GM23338 (cell line): ENCODE measurements at regions not wholly inside any gene's neighbourhood (a gene's known extent, or its start where the extent isn't known, plus 50 kb on each side); places are given as distances from the start of the nearest gene placed in this dataset.

Source experiments
- ATAC-seq: fragments of 200-7000 bp; cut with Tn5 transposase; 3 replicates; pipeline ENCODE4 v1.9.1; 2020
- DNase-seq: peaks from one replicate; pipeline ENCODE4 v3.0.0-alpha.2; 2015; ENCODE audit warnings: low spot score
- H2AFZ ChIP-seq: fragments of 200-600 bp; sonication (generic); 2 replicates; pipeline ENCODE4 v1.8.0; 2016; ENCODE audit warnings: antibody characterized with exemption, mild to moderate bottlenecking, moderate library complexity
- H3F3A ChIP-seq: fragments of 200-600 bp; sonication (generic); replicated peaks from 2 replicates; pipeline ENCODE4 v1.8.0; 2017; ENCODE audit warnings: antibody characterized with exemption, mixed run types, low read depth
- H3K27ac ChIP-seq: fragments of 200-600 bp; sonication (generic); 2 replicates; pipeline ENCODE4 v1.6.1; 2016; ENCODE audit warnings: low read depth
- H3K27me3 ChIP-seq: fragments of 200-600 bp; sonication (generic); 2 replicates; pipeline ENCODE4 v1.8.0; 2016; ENCODE audit warnings: mild to moderate bottlenecking, mixed run types, moderate library complexity; ENCODE audit not compliant: insufficient read depth
- H3K36me3 ChIP-seq: fragments of 200-600 bp; sonication (generic); 2 replicates; pipeline ENCODE4 v1.8.0; 2016; ENCODE audit warnings: mild to moderate bottlenecking; ENCODE audit not compliant: insufficient read depth
- H3K4me1 ChIP-seq: fragments of 200-600 bp; sonication (generic); 2 replicates; pipeline ENCODE4 v1.8.0; 2016; ENCODE audit warnings: mild to moderate bottlenecking, moderate library complexity; ENCODE audit not compliant: insufficient read depth
- H3K4me2 ChIP-seq: fragments of 200-600 bp; sonication (generic); 2 replicates; pipeline ENCODE4 v1.7.1; 2017; ENCODE audit warnings: mixed run types
- H3K4me3 ChIP-seq: fragments of 200-600 bp; sonication (generic); 2 replicates; pipeline ENCODE4 v1.6.1; 2016; ENCODE audit warnings: mixed run types
- H3K79me2 ChIP-seq: fragments of 200-600 bp; sonication (generic); replicated peaks from 2 replicates; pipeline ENCODE4 v1.8.0; 2017; ENCODE audit warnings: mild to moderate bottlenecking; ENCODE audit not compliant: insufficient read depth
- H3K9me2 ChIP-seq: fragments of 200-600 bp; sonication (generic); 2 replicates; pipeline ENCODE4 v1.8.0; 2017; ENCODE audit not compliant: insufficient read depth
- H4K20me1 ChIP-seq: fragments of 200-600 bp; sonication (generic); replicated peaks from 2 replicates; pipeline ENCODE4 v1.8.0; 2017; ENCODE audit warnings: mild to moderate bottlenecking; ENCODE audit not compliant: insufficient read depth
- H3K27ac Mint-ChIP-seq: 2 replicates; pipeline ENCODE4 v1.8.0; 2020; ENCODE audit warnings: inconsistent platforms, mild to moderate bottlenecking, moderate library complexity, mixed read lengths
- H3K27me3 Mint-ChIP-seq: 3 replicates; pipeline ENCODE4 v1.8.0; 2022; ENCODE audit warnings: low read depth, mild to moderate bottlenecking, moderate library complexity, mixed read lengths, inconsistent platforms; ENCODE audit not compliant: insufficient read depth, poor library complexity
- H3K36me3 Mint-ChIP-seq: 3 replicates; pipeline ENCODE4 v1.8.0; 2021; ENCODE audit warnings: low read depth, mild to moderate bottlenecking, inconsistent platforms, moderate library complexity, mixed read lengths
- H3K4me1 Mint-ChIP-seq: 3 replicates; pipeline ENCODE4 v1.8.0; 2020; ENCODE audit warnings: mild to moderate bottlenecking, inconsistent platforms, mixed read lengths
- H3K4me3 Mint-ChIP-seq: 3 replicates; pipeline ENCODE4 v1.8.0; 2021; ENCODE audit warnings: moderate library complexity, mild to moderate bottlenecking, inconsistent platforms, mixed read lengths
- H3K9me3 Mint-ChIP-seq: 3 replicates; pipeline ENCODE4 v1.8.0; 2020; ENCODE audit warnings: moderate library complexity, mild to moderate bottlenecking, inconsistent platforms, mixed read lengths
- CREB1 ChIP-seq: fragments of 250-450 bp; sonication (Bioruptor Pico); IDR thresholded peaks from 2 replicates; pipeline ENCODE4 v1.5.0; 2020; ENCODE audit warnings: low read depth, mild to moderate bottlenecking, moderate library complexity
- ETS1 ChIP-seq: IDR thresholded peaks from 2 replicates; pipeline ENCODE4 v1.6.1; 2016; ENCODE audit warnings: antibody characterized with exemption
- EZH2 ChIP-seq: fragments of 200-600 bp; sonication (generic); IDR thresholded peaks from one replicate; pipeline ENCODE4 v1.8.0; 2017; ENCODE audit warnings: antibody characterized with exemption, mild to moderate bottlenecking, low read depth; ENCODE audit not compliant: unreplicated experiment
- JUNB ChIP-seq: IDR thresholded peaks from one replicate; pipeline ENCODE4 v1.6.1; 2016; ENCODE audit warnings: antibody characterized with exemption; ENCODE audit not compliant: unreplicated experiment
- NANOG ChIP-seq: IDR thresholded peaks from 2 replicates; pipeline ENCODE4 v1.6.1; 2016; ENCODE audit warnings: antibody characterized with exemption, borderline replicate concordance
- POLR2AphosphoS5 ChIP-seq: IDR thresholded peaks from 2 replicates; pipeline ENCODE4 v1.6.1; 2016; ENCODE audit warnings: antibody characterized with exemption, low read depth
- REST ChIP-seq: IDR thresholded peaks from one replicate; pipeline ENCODE4 v1.6.1; 2018; ENCODE audit warnings: antibody characterized with exemption; ENCODE audit not compliant: unreplicated experiment
- STAT1 ChIP-seq: IDR thresholded peaks from one replicate; pipeline ENCODE4 v1.6.1; 2016; ENCODE audit warnings: antibody characterized with exemption; ENCODE audit not compliant: unreplicated experiment
- ZNF331 ChIP-seq: fragments of 250-450 bp; sonication (Bioruptor Pico); IDR thresholded peaks from 2 replicates; pipeline ENCODE4 v1.5.0; 2020; ENCODE audit warnings: low read depth, mild to moderate bottlenecking, moderate library complexity
- TF ChIP-seq, protein P1 (sequence below), 2 experiments: fragments of 200-600 bp in 1 of 2; sonication (generic) in 1 of 2; conservative IDR thresholded peaks; 2 replicates each; pipeline versions ENCODE4 v1.5.1 to v1.6.1; 2016 to 2017; ENCODE audit warnings: antibody characterized with exemption in 2 of 2, low read depth in 2 of 2, mild to moderate bottlenecking in 2 of 2, moderate library complexity in 1 of 2

GRCh38 chr5:6235726-6236125 is 142.6 kb downstream of the MED10 start (continued):
- TF ChIP-seq REST (no peak), ZNF331 (CRISPR knock-in tag) (no peak), POLR2AphosphoS5 (no peak), STAT1 (no peak), EZH2 (no peak), CREB1 (CRISPR knock-in tag) (no peak), ETS1 (no peak)

DNA sequence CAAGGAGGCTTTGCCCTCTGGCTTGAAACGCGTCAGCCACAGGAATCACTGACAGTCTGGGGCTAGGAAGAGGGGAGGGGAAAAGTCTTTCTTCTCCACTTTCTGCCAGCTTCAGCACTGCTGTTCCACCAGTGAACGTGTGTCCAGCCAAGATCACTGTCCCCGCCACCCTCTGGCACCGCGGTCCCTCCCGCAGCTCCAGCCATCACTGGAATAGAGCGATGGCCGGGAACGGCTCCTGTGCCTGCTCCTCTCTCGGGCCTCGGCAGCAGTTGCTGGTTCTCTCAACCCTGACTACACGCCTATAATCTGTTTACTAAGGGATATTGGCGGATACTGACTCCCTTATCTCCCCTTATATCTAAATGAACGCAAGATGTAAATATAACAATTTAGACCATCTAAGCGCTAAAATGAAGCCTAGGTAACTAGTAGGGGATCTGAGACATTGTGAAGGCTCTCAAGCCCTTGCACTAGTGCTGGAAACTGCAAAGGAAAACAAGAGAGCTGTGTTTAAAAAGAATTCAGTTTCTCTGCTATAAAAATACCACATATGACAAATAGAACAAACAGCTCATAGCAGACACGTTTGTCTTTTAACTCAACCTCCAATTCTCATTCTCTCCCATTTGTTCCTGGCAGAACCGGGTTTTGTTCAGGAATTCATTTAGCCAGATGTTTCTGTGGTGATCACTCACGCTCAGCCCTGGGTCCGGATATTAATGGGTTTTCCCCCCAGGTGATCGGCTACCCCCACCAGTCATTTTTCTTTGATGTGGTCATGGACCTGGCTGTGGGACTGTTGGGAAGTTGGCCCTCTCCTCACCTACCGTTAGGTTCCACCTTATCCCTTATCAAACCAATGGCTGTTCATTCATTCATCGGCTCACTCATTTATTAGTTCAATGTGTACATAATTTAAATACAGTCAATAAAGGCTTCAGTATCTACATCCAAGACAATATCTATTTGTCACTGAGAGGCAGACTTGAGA is 149.8 kb downstream of the MED10 start:
- H3K79me2 ChIP-seq: no peaks in the 10 kb centered on the region
- Mint-ChIP-seq H3K4me1 (no peaks in the 10 kb centered on the region), H3K27ac (no peak overlapping the region), H3K36me3 (no peaks in the 10 kb centered on the region), H3K9me3 (no peaks in the 10 kb centered on the region; the same call in 1 of the 3 replicates), H3K27me3 (peaks cover 3% of the 10 kb centered on the region), H3K4me3 (no peak overlapping the region)
- no peak overlapping the region for H3K4me3 ChIP-seq
- no peaks in the 10 kb centered on the region for H3F3A ChIP-seq
- no peaks in the 10 kb centered on the region for H3K9me2 ChIP-seq
- no peaks in the 10 kb centered on the region for H4K20me1 ChIP-seq
- H3K27me3 ChIP-seq: no peaks in the 10 kb centered on the region
- H3K36me3 ChIP-seq: no peaks in the 10 kb centered on the region
- H3K4me1 ChIP-seq: no peaks in the 10 kb centered on the region
- H2AFZ ChIP-seq: no peak overlapping the region
- H3K27ac ChIP-seq: no peak overlapping the region
- TF ChIP-seq CREB1 (CRISPR knock-in tag) (no peak), JUNB (no peak), EZH2 (no peak), STAT1 (no peak), ETS1 (no peak), ZNF331 (CRISPR knock-in tag) (no peak), NANOG (no peak)
- TF ChIP-seq, protein P1, sequence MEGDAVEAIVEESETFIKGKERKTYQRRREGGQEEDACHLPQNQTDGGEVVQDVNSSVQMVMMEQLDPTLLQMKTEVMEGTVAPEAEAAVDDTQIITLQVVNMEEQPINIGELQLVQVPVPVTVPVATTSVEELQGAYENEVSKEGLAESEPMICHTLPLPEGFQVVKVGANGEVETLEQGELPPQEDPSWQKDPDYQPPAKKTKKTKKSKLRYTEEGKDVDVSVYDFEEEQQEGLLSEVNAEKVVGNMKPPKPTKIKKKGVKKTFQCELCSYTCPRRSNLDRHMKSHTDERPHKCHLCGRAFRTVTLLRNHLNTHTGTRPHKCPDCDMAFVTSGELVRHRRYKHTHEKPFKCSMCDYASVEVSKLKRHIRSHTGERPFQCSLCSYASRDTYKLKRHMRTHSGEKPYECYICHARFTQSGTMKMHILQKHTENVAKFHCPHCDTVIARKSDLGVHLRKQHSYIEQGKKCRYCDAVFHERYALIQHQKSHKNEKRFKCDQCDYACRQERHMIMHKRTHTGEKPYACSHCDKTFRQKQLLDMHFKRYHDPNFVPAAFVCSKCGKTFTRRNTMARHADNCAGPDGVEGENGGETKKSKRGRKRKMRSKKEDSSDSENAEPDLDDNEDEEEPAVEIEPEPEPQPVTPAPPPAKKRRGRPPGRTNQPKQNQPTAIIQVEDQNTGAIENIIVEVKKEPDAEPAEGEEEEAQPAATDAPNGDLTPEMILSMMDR (conservative IDR thresholded peaks at IDR 0.05; ENCODE audit: low read depth in 2 of 2): no peak
- H3K4me2 ChIP-seq: no peak overlapping the region
- ATAC-seq (no peak), DNase-seq (no peak)
